Spleen (tissue), 7 donors: ENCODE measurements at regions not wholly inside any gene's neighbourhood (a gene's known extent, or its start where the extent isn't known, plus 50 kb on each side); places are given as distances from the start of the nearest gene placed in this dataset.

Experiments used
- CTCF ChIP-seq, 11 experiments: fragments of 200-600 bp in 7 of 11; fragments of 450-650 bp in 4 of 11; sonication (generic) in 4 of 11; IDR thresholded peaks in 8 of 11; conservative IDR thresholded peaks in 3 of 11; 1 replicate in 7 of 11; 2 replicates in 4 of 11; pipeline versions ENCODE4 v1.4.0 to v1.8.0; 2016 to 2021; ENCODE audit warnings: antibody characterized with exemption in 11 of 11, inconsistent platforms in 4 of 11, mild to moderate bottlenecking in 1 of 11
- POLR2A ChIP-seq, 3 donors: fragments of 450-650 bp; IDR thresholded peaks; one replicate each; pipeline ENCODE4 v1.5.1; 2017; ENCODE audit warnings: antibody characterized with exemption in 3 of 3, mild to moderate bottlenecking in 1 of 3
- donor health status: DM: no; HTN: no; CAD: no; lungs with moderate emphysema.
- donor health status: DM: no; HTN: no; CAD: no.
- donor health status: DM: no; HTN: no; CAD: no.

- TF ChIP-seq CTCF (IDR thresholded peaks at IDR 0.05 in 8 of 11, conservative IDR thresholded peaks at IDR 0.05 in 3 of 11) = no peak
- no peak for TF ChIP-seq POLR2A (IDR thresholded peaks at IDR 0.05)
These were observed 174.0 kb downstream of the MREG start for GRCh38 chr2:215839309-215839708.
